Left ventricle myocardium inferior (tissue), 1 donor: ENCODE measurements at regions not wholly inside any gene's neighbourhood (a gene's known extent, or its start where the extent isn't known, plus 50 kb on each side); places are given as distances from the start of the nearest gene placed in this dataset.

ENCODE experiments used
- DNase-seq: peaks from one replicate; pipeline ENCODE4 v3.0.0-alpha.2; 2020
- H3K27ac ChIP-seq: fragments of 200-600 bp; replicated peaks from 2 replicates; pipeline ENCODE4 v1.8.0; 2021
- H3K27me3 ChIP-seq: fragments of 200-600 bp; 2 replicates; pipeline ENCODE4 v1.8.0; 2021; ENCODE audit warnings: low read depth
- H3K36me3 ChIP-seq: fragments of 200-600 bp; 2 replicates; pipeline ENCODE4 v1.8.0; 2021
- H3K4me1 ChIP-seq: fragments of 200-600 bp; 2 replicates; pipeline ENCODE4 v1.8.0; 2021
- H3K4me3 ChIP-seq: fragments of 200-600 bp; 2 replicates; pipeline ENCODE4 v1.8.0; 2021; ENCODE audit warnings: mild to moderate bottlenecking, moderate library complexity
- H3K9me3 ChIP-seq: fragments of 200-600 bp; replicated peaks from 2 replicates; pipeline ENCODE4 v1.8.0; 2021
- CTCF ChIP-seq: fragments of 200-600 bp; IDR thresholded peaks from 2 replicates; pipeline ENCODE4 v1.8.0; 2021; ENCODE audit warnings: antibody characterized with exemption, mild to moderate bottlenecking, borderline replicate concordance
- intact Hi-C: fragments of 100-400 bp; cut with micrococcal nuclease; formaldehyde crosslinking; loops from one replicate; pipeline ENCODE4 v1.11.0; 2022
- donor health status: DM: no; HTN: yes; CAD: no; lungs with severe emphysema.

GRCh38 chr4:151865744-151866591 is 105.2 kb upstream of the GATB start:
- TF ChIP-seq CTCF: no peak
- no peak for DNase-seq
- Histone ChIP-seq H3K4me1 (peaks cover 21% of the 10 kb centered on the region), H3K27ac (no peak overlapping the region), H3K4me3 (no peak overlapping the region), H3K27me3 (no peaks in the 10 kb centered on the region), H3K9me3 (peaks cover 7% of the 10 kb centered on the region), H3K36me3 (no peaks in the 10 kb centered on the region)
- intact Hi-C loops: no loop called here

GRCh38 chr4:151865312-151865711 is 104.5 kb upstream of the GATB start:
- no peak for TF ChIP-seq CTCF
- Histone ChIP-seq H3K4me3 (no peak overlapping the region), H3K27me3 (no peaks in the 10 kb centered on the region), H3K9me3 (peaks cover 7% of the 10 kb centered on the region), H3K36me3 (no peaks in the 10 kb centered on the region), H3K4me1 (peaks cover 21% of the 10 kb centered on the region), H3K27ac (no peak overlapping the region)
- peak; percentile 63 for DNase-seq
- intact Hi-C loops: no loop called here

GRCh38 chr4:151864068-151864467 is 103.3 kb upstream of the GATB start:
- intact Hi-C loops: no loop called here
- no peak for DNase-seq
- no peaks in the 10 kb centered on the region for H3K27me3 ChIP-seq
- H3K4me3 ChIP-seq: no peak overlapping the region
- H3K36me3 ChIP-seq: no peaks in the 10 kb centered on the region
- no peak for TF ChIP-seq CTCF
- H3K27ac ChIP-seq: no peak overlapping the region
- peaks cover 7% of the 10 kb centered on the region for H3K9me3 ChIP-seq
- H3K4me1 ChIP-seq: peaks cover 21% of the 10 kb centered on the region

GRCh38 chr4:151862766-151863165 is 102.0 kb upstream of the GATB start:
- Histone ChIP-seq H3K27ac (no peak overlapping the region), H3K36me3 (no peaks in the 10 kb centered on the region), H3K4me3 (no peak overlapping the region), H3K9me3 (peaks cover 2% of the 10 kb centered on the region), H3K4me1 (peaks cover 21% of the 10 kb centered on the region), H3K27me3 (no peaks in the 10 kb centered on the region)
- DNase-seq: no peak
- TF ChIP-seq CTCF: no peak
- intact Hi-C loops: no loop called here

- Histone ChIP-seq H3K9me3 (peaks cover 3% of the 10 kb centered on the region), H3K4me3 (no peak overlapping the region), H3K36me3 (no peaks in the 10 kb centered on the region), H3K27me3 (no peaks in the 10 kb centered on the region), H3K27ac (no peak overlapping the region), H3K4me1 (peaks cover 11% of the 10 kb centered on the region)
- DNase-seq: no peak
- no peak for TF ChIP-seq CTCF
- intact Hi-C loops: no loop called here
These were observed 99.8 kb upstream of the GATB start for GRCh38 chr4:151860561-151861093.
